Choroid plexus epithelial cell (primary cell): ENCODE measurements at regions not wholly inside any gene's neighbourhood (a gene's known extent, or its start where the extent isn't known, plus 50 kb on each side); places are given as distances from the start of the nearest gene placed in this dataset.

Experiments used
- DNase-seq: peaks from one replicate; pipeline ENCODE4 v3.0.0-alpha.2; 2010; ENCODE audit warnings: low read depth
- H3K4me3 ChIP-seq: 2 replicates; pipeline ENCODE4 v1.5.1; 2011; ENCODE audit warnings: low read depth, mild to moderate bottlenecking, control low read depth, low read length, moderate library complexity
- CTCF ChIP-seq: conservative IDR thresholded peaks from 2 replicates; pipeline ENCODE4 v1.5.1; 2011; ENCODE audit warnings: low read depth, mild to moderate bottlenecking, control low read depth, inconsistent platforms, low read length, moderate library complexity

DNA sequence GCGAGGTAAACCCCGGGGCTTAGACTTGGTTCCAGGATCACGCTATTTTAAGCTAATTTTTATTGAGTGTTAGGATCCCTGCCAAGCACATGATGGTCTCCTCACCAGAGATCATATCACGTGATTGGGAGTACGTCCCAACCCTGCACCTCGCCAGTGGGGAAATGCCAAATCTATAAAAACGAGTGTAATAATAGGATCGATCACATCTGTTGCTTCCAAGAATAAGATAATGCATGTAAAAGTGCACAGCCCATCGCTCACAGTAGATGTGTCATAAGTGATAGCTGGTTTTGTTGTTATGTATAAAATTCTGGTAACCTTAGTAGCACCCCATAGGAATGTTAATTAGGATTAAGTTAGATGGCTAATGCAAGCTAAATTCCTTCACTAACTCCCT, 581.0 kb upstream of the TMEM132C start:
- no peak overlapping the region for H3K4me3 ChIP-seq
- no peak for TF ChIP-seq CTCF
- no peak for DNase-seq

DNA sequence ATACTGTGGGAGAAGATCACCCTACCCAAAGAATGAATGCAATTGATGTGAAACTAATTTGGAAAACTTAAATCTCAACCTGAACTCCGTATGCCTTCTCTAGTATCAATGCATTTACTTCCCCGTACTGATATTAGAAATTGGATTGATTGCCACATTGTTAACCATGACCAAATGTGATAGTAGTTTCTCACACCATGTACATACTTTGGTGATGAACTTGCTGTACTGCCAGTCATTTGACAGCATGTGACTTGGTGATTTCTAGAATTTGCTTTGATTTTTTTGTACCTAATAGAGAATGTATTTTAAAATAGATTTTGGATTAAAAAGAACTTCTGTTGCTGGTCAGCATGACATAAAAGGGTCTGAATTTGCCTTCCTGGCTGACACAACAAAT, 579.8 kb upstream of the TMEM132C start:
- DNase-seq = no peak
- TF ChIP-seq CTCF = no peak
- H3K4me3 ChIP-seq = no peak overlapping the region

DNA sequence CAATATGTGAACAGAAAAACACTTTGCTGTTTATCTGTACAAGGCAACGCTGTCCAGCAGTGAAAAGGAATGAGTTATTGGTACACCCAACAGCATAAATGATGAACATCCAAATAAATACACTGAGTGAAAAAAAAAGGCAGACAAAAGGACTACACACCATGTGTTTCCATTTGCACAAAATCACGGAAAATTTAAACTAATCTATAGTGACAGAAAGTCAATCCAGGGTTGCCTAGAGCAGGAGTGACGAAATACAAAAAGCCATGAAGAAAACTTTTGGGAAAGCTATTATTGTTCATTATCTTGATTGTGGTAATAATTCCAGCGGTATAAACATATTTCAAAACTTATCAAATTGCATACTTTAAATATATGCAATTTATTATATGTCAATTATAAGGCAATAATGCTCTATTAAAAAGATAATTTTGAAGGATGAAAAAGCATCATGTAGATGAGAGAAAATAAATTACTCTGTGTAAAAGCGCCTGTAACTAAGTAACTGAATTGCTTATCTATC, 578.0 kb upstream of the TMEM132C start:
- no peak for TF ChIP-seq CTCF
- no peak overlapping the region for H3K4me3 ChIP-seq
- DNase-seq = no peak

- TF ChIP-seq CTCF = peak; percentile 40
- no peak overlapping the region for H3K4me3 ChIP-seq
- DNase-seq = peak; percentile 13
These were observed 576.8 kb upstream of the TMEM132C start for GRCh38 chr12:127690161-127690560.

DNA sequence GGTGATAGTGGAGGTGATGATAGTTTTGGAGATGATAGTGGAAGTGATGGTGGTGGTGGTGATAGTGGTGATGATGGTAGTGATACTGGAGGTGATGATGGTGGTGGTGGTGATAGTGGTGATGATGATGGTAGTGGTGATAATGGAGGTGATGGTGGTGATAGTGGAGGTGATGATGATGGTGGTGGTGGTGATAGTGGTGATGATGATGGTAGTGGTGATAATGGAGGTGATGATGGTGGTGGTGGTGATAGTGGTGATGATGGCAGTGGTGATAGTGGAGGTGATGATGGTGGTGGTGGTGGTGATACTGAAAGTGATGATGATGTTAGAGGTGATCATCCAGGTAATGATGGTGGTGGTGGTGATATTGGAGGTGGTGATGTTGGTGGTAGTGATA, 570.0 kb upstream of the TMEM132C start:
- TF ChIP-seq CTCF = no peak
- DNase-seq = no peak
- H3K4me3 ChIP-seq = no peak overlapping the region

GRCh38 chr12:127703026-127703425, 563.9 kb upstream of the TMEM132C start:
- no peak for DNase-seq
- no peak for TF ChIP-seq CTCF
- H3K4me3 ChIP-seq = no peak overlapping the region

DNA sequence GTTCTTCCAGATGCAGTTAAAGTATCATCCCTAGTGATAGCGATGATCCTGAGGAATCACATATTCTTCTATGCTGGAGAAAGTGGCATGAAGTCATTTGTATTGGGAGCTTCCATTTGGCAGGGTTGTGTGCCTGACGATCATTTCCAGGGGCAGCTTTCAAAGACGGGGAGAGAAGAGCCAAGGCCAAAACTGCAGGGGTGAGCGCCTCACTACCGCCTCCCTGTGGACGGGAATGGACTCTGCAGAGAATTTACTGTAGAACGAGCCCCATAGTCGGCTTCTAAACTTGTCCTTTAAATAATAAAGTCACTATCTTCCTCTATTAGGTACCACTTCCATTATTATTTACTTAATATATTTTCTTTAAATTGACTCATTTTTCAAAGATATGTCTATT, 555.9 kb upstream of the TMEM132C start:
- TF ChIP-seq CTCF = no peak
- no peak overlapping the region for H3K4me3 ChIP-seq
- DNase-seq = no peak
